Keratinocyte (primary cell): ENCODE measurements at regions not wholly inside any gene's neighbourhood (a gene's known extent, or its start where the extent isn't known, plus 50 kb on each side); places are given as distances from the start of the nearest gene placed in this dataset.

Source experiments
- DNase-seq: peaks from one replicate; pipeline ENCODE4 v3.0.0-alpha.2; 2011; ENCODE audit warnings: low read depth, missing footprints, low spot score
- FAIRE-seq: peaks from 2 replicates; lab custom pipeline; 2011; peaks lifted over from hg19 to GRCh38; lab: Jason Lieb, UNC
- H2AFZ ChIP-seq: 2 replicates; pipeline ENCODE4 v1.6.0; 2012; ENCODE audit warnings: low read length, control low read depth, inconsistent platforms; ENCODE audit not compliant: control insufficient read depth
- H3K27ac ChIP-seq: 2 replicates; pipeline ENCODE4 v1.5.1; 2011; ENCODE audit warnings: low read length; ENCODE audit not compliant: control insufficient read depth, insufficient read depth
- H3K27me3 ChIP-seq: 3 replicates; pipeline ENCODE4 v1.6.0; 2011; ENCODE audit warnings: low read length; ENCODE audit not compliant: control insufficient read depth, insufficient read depth; ENCODE audit errors: extremely low read depth
- H3K36me3 ChIP-seq, 2 experiments: 2 replicates in 1 of 2; 3 replicates in 1 of 2; pipeline ENCODE4 v1.5.1; 2011; ENCODE audit warnings: low read length in 2 of 2, mild to moderate bottlenecking in 1 of 2; ENCODE audit not compliant: control insufficient read depth in 2 of 2, insufficient read depth in 2 of 2; ENCODE audit errors: extremely low read depth in 1 of 2
- H3K4me1 ChIP-seq: 3 replicates; pipeline ENCODE4 v1.5.1; 2011; ENCODE audit warnings: low read length; ENCODE audit not compliant: control insufficient read depth, insufficient read depth; ENCODE audit errors: extremely low read depth
- H3K4me2 ChIP-seq: 3 replicates; pipeline ENCODE4 v1.6.0; 2011; ENCODE audit warnings: low read depth, low read length; ENCODE audit not compliant: control insufficient read depth, insufficient read depth; ENCODE audit errors: extremely low read depth
- H3K4me3 ChIP-seq, 3 experiments: fragments of 200-600 bp in 1 of 3; sonication (generic) in 1 of 3; 2 replicates in 2 of 3; 3 replicates in 1 of 3; pipeline ENCODE4 v1.5.1; 2011 to 2016; ENCODE audit warnings: low read length in 3 of 3, mild to moderate bottlenecking in 3 of 3, control low read depth in 2 of 3, inconsistent platforms in 1 of 3, low read depth in 1 of 3, mixed read lengths in 1 of 3, mixed run types in 1 of 3, moderate library complexity in 1 of 3; ENCODE audit not compliant: control insufficient read depth in 2 of 3, insufficient read depth in 2 of 3; ENCODE audit errors: extremely low read depth in 1 of 3
- H3K79me2 ChIP-seq: 2 replicates; pipeline ENCODE4 v1.6.0; 2012; ENCODE audit warnings: low read length; ENCODE audit not compliant: control insufficient read depth, insufficient read depth
- H3K9ac ChIP-seq: 3 replicates; pipeline ENCODE4 v1.6.0; 2011; ENCODE audit warnings: low read length; ENCODE audit not compliant: control insufficient read depth, insufficient read depth; ENCODE audit errors: extremely low read depth
- H3K9me1 ChIP-seq: 3 replicates; pipeline ENCODE4 v1.6.0; 2011; ENCODE audit warnings: low read length; ENCODE audit not compliant: control insufficient read depth, insufficient read depth; ENCODE audit errors: extremely low read depth
- H3K9me3 ChIP-seq: 2 replicates; pipeline ENCODE4 v1.5.1; 2012; ENCODE audit warnings: low read depth, low read length; ENCODE audit not compliant: control insufficient read depth
- H4K20me1 ChIP-seq: 3 replicates; pipeline ENCODE4 v1.6.0; 2011; ENCODE audit warnings: low read length; ENCODE audit not compliant: control insufficient read depth, insufficient read depth; ENCODE audit errors: extremely low read depth
- CTCF ChIP-seq, 3 experiments: IDR thresholded peaks in 1 of 3; conservative IDR thresholded peaks in 1 of 3; optimal IDR thresholded peaks in 1 of 3; 2 replicates in 2 of 3; 3 replicates in 1 of 3; pipeline versions ENCODE3 to v1.5.1; 2011; ENCODE audit warnings: low read length in 3 of 3, mild to moderate bottlenecking in 3 of 3, moderate library complexity in 2 of 3, control low read depth in 1 of 3, inconsistent platforms in 1 of 3; ENCODE audit not compliant: insufficient read depth in 2 of 3; ENCODE audit errors: extremely low read depth in 1 of 3
- EZH2 ChIP-seq: IDR thresholded peaks from one replicate; pipeline ENCODE4 v1.6.1; 2012; ENCODE audit warnings: inconsistent platforms, mild to moderate bottlenecking, low read length, moderate library complexity
- dilution Hi-C: fragments of 300-500 bp; cut with MboI; formaldehyde crosslinking; loops from one replicate; pipeline ENCODE4 v1.7.0; 2020; ENCODE audit warnings: low sequenced_read_pairs; ENCODE audit not compliant: extremely low pct_ligation_motif_present

DNA sequence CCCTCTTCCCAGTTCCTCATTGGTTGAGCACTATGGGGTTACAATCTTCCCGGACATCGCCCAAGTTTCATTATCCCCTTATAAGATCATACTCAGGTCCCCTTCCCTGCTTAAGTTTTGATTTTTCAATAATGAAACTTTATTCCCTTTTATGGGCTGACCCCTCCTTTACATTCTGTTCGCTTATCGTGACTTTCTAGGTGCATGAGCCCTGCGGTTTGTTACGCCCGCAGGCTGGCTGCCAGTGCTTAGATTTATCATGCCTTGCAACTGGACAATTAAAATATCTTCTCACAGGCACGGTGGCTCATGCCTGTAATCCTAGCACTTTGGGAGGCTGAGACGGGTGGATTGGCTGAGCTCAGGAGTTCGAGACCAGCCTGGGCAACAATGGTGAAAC lies 127.9 kb upstream of the FER start:
- H2AFZ ChIP-seq: no peak overlapping the region
- DNase-seq: no peak
- H3K4me2 ChIP-seq: no peak overlapping the region
- no peak overlapping the region for H3K9ac ChIP-seq
- H3K9me3 ChIP-seq: no peaks in the 10 kb centered on the region
- H4K20me1 ChIP-seq: no peaks in the 10 kb centered on the region
- TF ChIP-seq EZH2: no peak
- TF ChIP-seq CTCF (optimal IDR thresholded peaks at IDR 0.05 in 1 of 3, IDR thresholded peaks at IDR 0.05 in 1 of 3, conservative IDR thresholded peaks at IDR 0.05 in 1 of 3; ENCODE audit: extremely low read depth in 1 of 3, insufficient read depth in 2 of 3, low read length in 3 of 3): no peak
- no peaks in the 10 kb centered on the region for H3K36me3 ChIP-seq
- dilution Hi-C loops: no loop called here
- no peaks in the 10 kb centered on the region for H3K79me2 ChIP-seq
- no peak overlapping the region for H3K27ac ChIP-seq
- no peaks in the 10 kb centered on the region for H3K9me1 ChIP-seq
- peaks cover 8% of the 10 kb centered on the region for H3K27me3 ChIP-seq
- H3K4me1 ChIP-seq: no peaks in the 10 kb centered on the region
- H3K4me3 ChIP-seq: no peak overlapping the region
- FAIRE-seq: no peak

DNA sequence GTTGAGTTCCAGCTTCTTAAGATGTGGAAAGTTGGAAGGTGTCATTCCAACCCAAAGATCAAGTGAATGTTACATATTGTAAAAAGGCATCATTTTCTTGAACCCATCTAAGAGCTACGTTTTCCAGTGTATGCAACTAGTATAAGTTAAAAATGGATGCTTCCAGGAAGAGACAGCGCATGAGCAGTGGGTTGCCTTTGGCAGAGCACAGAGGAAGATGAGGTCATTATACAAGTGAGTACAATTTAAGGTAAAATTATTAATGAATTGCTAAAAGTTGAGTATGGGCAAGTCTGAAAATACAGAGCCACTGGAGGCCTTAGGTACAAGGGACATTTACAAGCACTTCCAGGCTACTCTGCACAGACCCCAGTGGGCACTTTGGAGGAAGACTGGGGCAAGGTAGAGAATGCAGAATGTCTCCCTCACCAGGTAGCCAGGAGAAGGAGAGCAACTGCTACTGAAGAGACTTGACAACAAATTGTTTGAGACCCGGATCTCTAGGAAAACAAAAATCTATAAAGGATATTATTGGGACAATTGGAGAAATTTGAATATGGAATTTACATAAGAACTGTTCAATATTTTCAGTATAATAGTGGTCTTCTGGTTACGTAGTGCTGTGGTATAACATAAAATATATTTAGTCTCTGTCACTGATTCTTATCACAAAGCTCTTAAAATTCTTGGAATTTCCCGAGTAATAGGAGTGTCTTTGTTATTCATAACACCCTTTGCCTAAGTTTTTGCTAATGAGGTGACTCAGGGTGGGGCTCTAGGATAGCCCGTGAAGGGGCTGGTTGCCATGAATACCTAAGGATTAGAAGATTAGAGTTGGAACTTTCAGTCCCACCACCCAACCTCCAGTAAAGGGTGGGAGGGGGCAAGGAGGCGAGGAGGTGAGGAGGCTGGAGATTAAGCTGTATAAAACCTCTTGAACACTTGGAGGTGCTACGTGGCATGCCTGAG lies 129.9 kb upstream of the FER start:
- Histone ChIP-seq H4K20me1 (no peaks in the 10 kb centered on the region), H3K4me2 (no peak overlapping the region), H3K9me3 (no peaks in the 10 kb centered on the region), H3K27me3 (peaks cover 6% of the 10 kb centered on the region), H3K79me2 (no peaks in the 10 kb centered on the region), H3K4me3 (no peak overlapping the region), H2AFZ (no peak overlapping the region), H3K9me1 (no peaks in the 10 kb centered on the region), H3K27ac (no peak overlapping the region), H3K36me3 (no peaks in the 10 kb centered on the region), H3K4me1 (no peaks in the 10 kb centered on the region), H3K9ac (no peak overlapping the region)
- dilution Hi-C loops: no loop called here
- DNase-seq: no peak
- TF ChIP-seq CTCF (optimal IDR thresholded peaks at IDR 0.05 in 1 of 3, IDR thresholded peaks at IDR 0.05 in 1 of 3, conservative IDR thresholded peaks at IDR 0.05 in 1 of 3; ENCODE audit: extremely low read depth in 1 of 3, insufficient read depth in 2 of 3, low read length in 3 of 3): no peak
- TF ChIP-seq EZH2: no peak
- FAIRE-seq: no peak
